Smooth muscle cell (in vitro differentiated cells): ENCODE measurements at regions not wholly inside any gene's neighbourhood (a gene's known extent, or its start where the extent isn't known, plus 50 kb on each side); places are given as distances from the start of the nearest gene placed in this dataset.

Source experiments
- DNase-seq: peaks from one replicate; lab custom pipeline; 2025; ENCODE audit not compliant: unreplicated experiment; lab: John Stamatoyannopoulos, UW
- H2AFZ ChIP-seq: fragments of 200-600 bp; sonication (generic); 2 replicates; pipeline ENCODE4 v1.6.0; 2016; ENCODE audit warnings: antibody characterized with exemption, low read depth, mild to moderate bottlenecking
- H3F3A ChIP-seq: fragments of 200-600 bp; sonication (generic); 2 replicates; pipeline ENCODE4 v1.6.0; 2017; ENCODE audit warnings: antibody characterized with exemption, low read depth
- H3K27ac ChIP-seq: fragments of 200-600 bp; sonication (generic); 2 replicates; pipeline ENCODE4 v1.5.1; 2016; ENCODE audit warnings: low read depth, mild to moderate bottlenecking
- H3K27me3 ChIP-seq: fragments of 200-600 bp; sonication (generic); 2 replicates; pipeline ENCODE4 v1.6.1; 2016; ENCODE audit warnings: low read depth, mild to moderate bottlenecking
- H3K36me3 ChIP-seq: fragments of 200-600 bp; sonication (generic); 2 replicates; pipeline ENCODE4 v1.5.1; 2016; ENCODE audit warnings: low read depth
- H3K4me1 ChIP-seq: fragments of 200-600 bp; sonication (generic); 2 replicates; pipeline ENCODE4 v1.5.1; 2016; ENCODE audit warnings: low read depth
- H3K4me2 ChIP-seq: fragments of 200-600 bp; sonication (generic); 2 replicates; pipeline ENCODE4 v1.6.0; 2016; ENCODE audit warnings: mild to moderate bottlenecking
- H3K4me3 ChIP-seq: fragments of 200-600 bp; sonication (generic); 2 replicates; pipeline ENCODE4 v1.5.1; 2016; ENCODE audit warnings: mild to moderate bottlenecking
- H3K79me2 ChIP-seq: fragments of 200-600 bp; sonication (generic); 2 replicates; pipeline ENCODE4 v1.6.0; 2016; ENCODE audit warnings: low read depth, mild to moderate bottlenecking
- H3K9ac ChIP-seq: fragments of 200-600 bp; sonication (generic); 2 replicates; pipeline ENCODE4 v1.6.0; 2016; ENCODE audit warnings: low read depth
- H3K9me3 ChIP-seq: fragments of 200-600 bp; sonication (generic); replicated peaks from 2 replicates; pipeline ENCODE4 v1.5.1; 2016; ENCODE audit warnings: low read depth
- H4K20me1 ChIP-seq: fragments of 200-600 bp; sonication (generic); 2 replicates; pipeline ENCODE4 v1.6.0; 2016; ENCODE audit warnings: low read depth
- WGBS: methylation state at CpG from one replicate; pipeline ENCODE4 v1.1.7; 2016; ENCODE audit warnings: low lambda C conversion rate; 5-methylcytosine and 5-hydroxymethylcytosine counted together
- TF ChIP-seq, protein P1 (sequence below): fragments of 200-600 bp; sonication (generic); IDR thresholded peaks from 2 replicates; pipeline ENCODE4 v1.5.1; 2017; ENCODE audit warnings: borderline replicate concordance, mild to moderate bottlenecking, antibody characterized with exemption; ENCODE audit not compliant: insufficient read depth, poor library complexity, severe bottlenecking

DNA sequence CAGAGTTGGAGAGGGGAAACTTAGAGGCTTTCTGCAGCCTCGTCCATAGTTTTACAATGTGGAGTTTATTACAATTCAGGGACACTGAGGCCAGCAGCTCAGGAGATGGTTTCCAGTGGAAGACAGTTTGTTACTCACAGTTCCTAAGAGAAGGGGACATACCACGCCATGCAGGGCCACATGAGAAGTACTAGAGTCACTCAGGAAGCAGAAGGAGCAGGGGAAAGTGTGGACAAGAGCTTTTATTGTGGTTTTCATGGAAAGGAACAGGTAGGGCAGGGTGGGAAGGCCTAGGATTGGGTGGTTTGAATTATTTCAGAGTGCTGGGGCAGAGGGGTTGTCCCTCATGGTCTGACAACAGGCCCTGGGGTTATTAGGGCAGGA lies 292.1 kb upstream of the IGFBP3 start:
- Histone ChIP-seq H3K9ac (no peak overlapping the region), H2AFZ (no peak overlapping the region), H3K36me3 (no peaks in the 10 kb centered on the region), H3K4me1 (peaks cover 9% of the 10 kb centered on the region), H3K9me3 (no peaks in the 10 kb centered on the region), H3K79me2 (no peaks in the 10 kb centered on the region), H3F3A (peaks cover 6% of the 10 kb centered on the region), H3K27ac (no peak overlapping the region), H3K27me3 (no peaks in the 10 kb centered on the region), H3K4me2 (no peak overlapping the region), H3K4me3 (no peak overlapping the region), H4K20me1 (no peaks in the 10 kb centered on the region)
- TF ChIP-seq, protein P1, sequence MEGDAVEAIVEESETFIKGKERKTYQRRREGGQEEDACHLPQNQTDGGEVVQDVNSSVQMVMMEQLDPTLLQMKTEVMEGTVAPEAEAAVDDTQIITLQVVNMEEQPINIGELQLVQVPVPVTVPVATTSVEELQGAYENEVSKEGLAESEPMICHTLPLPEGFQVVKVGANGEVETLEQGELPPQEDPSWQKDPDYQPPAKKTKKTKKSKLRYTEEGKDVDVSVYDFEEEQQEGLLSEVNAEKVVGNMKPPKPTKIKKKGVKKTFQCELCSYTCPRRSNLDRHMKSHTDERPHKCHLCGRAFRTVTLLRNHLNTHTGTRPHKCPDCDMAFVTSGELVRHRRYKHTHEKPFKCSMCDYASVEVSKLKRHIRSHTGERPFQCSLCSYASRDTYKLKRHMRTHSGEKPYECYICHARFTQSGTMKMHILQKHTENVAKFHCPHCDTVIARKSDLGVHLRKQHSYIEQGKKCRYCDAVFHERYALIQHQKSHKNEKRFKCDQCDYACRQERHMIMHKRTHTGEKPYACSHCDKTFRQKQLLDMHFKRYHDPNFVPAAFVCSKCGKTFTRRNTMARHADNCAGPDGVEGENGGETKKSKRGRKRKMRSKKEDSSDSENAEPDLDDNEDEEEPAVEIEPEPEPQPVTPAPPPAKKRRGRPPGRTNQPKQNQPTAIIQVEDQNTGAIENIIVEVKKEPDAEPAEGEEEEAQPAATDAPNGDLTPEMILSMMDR, result no peak
- 95% methylated on average over 2 of the region's 2 CpGs for WGBS
- DNase-seq, result no peak

DNA sequence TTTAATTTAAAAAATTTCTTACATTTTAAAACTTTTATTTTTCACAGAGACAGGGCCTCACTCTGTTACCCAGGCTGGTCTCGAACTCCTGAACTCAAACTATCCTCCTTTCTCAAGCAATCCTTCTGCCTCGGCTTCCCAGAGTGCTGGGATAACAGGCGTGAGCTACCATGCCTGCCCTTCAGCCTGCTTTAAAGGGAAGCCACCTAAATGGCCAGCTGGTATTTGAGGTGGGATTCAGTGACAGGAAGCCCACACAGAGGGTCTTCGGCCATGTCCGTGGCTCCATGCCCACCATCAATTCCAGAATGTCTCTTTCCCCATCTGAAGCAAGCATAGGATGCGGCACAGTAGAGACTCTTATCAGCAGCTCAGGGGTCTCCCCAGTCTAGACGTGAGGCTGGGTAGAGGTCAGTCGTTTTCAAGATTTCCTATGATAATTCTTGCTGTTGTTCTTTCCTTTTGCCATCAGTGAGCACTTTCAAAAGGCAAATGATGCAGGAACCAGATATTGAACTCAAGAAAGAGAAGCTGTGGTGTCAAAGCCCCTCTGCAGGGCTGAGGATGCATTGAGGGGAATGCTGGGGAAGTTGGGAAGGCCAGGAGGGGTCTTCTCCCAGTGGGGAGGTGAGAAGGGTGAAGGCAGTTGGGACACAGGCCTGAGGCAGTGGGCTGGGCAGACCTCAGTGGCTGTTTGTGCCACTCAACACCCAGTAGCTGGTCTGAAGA lies 291.5 kb upstream of the IGFBP3 start:
- Histone ChIP-seq H3K9ac (no peak overlapping the region), H3K4me1 (peaks cover 9% of the 10 kb centered on the region), H2AFZ (no peak overlapping the region), H3K36me3 (no peaks in the 10 kb centered on the region), H3K9me3 (no peaks in the 10 kb centered on the region), H3K4me3 (no peak overlapping the region), H3F3A (peaks cover 6% of the 10 kb centered on the region), H3K4me2 (no peak overlapping the region), H3K79me2 (no peaks in the 10 kb centered on the region), H4K20me1 (no peaks in the 10 kb centered on the region), H3K27me3 (no peaks in the 10 kb centered on the region), H3K27ac (no peak overlapping the region)
- DNase-seq, result no peak
- 95% methylated on average over 8 of the region's 8 CpGs for WGBS
- TF ChIP-seq, protein P1, result no peak

DNA sequence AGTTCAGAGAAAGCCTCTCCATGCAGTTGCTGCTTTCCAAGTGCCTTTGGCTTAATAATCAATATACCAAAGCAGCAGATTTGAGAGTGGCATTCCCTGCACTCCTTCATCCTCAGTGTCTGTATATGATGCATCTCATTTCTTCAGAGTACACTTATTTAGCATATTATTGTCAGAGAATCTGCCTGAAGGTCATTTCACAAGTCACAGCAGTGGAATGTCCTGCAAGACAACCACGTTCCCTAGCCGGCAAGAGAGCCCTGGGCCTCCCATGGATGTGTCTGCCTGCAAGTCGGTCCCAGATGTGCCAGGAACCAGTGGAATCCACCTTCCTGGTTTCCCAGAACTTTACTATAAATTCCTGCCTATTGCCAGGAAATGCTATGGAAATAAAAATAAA lies 289.4 kb upstream of the IGFBP3 start:
- H3K79me2 ChIP-seq, result no peaks in the 10 kb centered on the region
- TF ChIP-seq, protein P1, result no peak
- H2AFZ ChIP-seq, result peak overlapping the region; percentile 9
- no peaks in the 10 kb centered on the region for H4K20me1 ChIP-seq
- DNase-seq, result no peak
- no peaks in the 10 kb centered on the region for H3K27me3 ChIP-seq
- peaks cover 6% of the 10 kb centered on the region for H3F3A ChIP-seq
- no peaks in the 10 kb centered on the region for H3K9me3 ChIP-seq
- no peak overlapping the region for H3K27ac ChIP-seq
- no peaks in the 10 kb centered on the region for H3K36me3 ChIP-seq
- H3K4me2 ChIP-seq, result no peak overlapping the region
- H3K4me3 ChIP-seq, result no peak overlapping the region
- H3K9ac ChIP-seq, result no peak overlapping the region
- 20% methylated on average over 3 of the region's 3 CpGs for WGBS
- H3K4me1 ChIP-seq, result peaks cover 5% of the 10 kb centered on the region
